Panc1 (cell line): ENCODE measurements at regions not wholly inside any gene's neighbourhood (a gene's known extent, or its start where the extent isn't known, plus 50 kb on each side); places are given as distances from the start of the nearest gene placed in this dataset.

Experiments used
- CTCF ChIP-seq: fragments of 450-650 bp; IDR thresholded peaks from 2 replicates; pipeline ENCODE4 v1.5.1; 2017; ENCODE audit warnings: mild to moderate bottlenecking
- POLR2AphosphoS5 ChIP-seq: IDR thresholded peaks from 2 replicates; pipeline ENCODE4 v1.6.1; 2012; ENCODE audit warnings: mild to moderate bottlenecking, low read depth, low read length, moderate library complexity
- REST ChIP-seq, 2 experiments: IDR thresholded peaks; 2 replicates each; pipeline ENCODE4 v1.6.1; 2011 to 2012; ENCODE audit warnings: low read depth in 2 of 2, control low read depth in 1 of 2, low read length in 1 of 2, mild to moderate bottlenecking in 1 of 2, moderate library complexity in 1 of 2; ENCODE audit not compliant: insufficient read depth in 1 of 2
- SIN3A ChIP-seq: IDR thresholded peaks from 2 replicates; pipeline ENCODE4 v1.6.1; 2012; ENCODE audit warnings: low read depth, mild to moderate bottlenecking, low read length, moderate library complexity, borderline replicate concordance; ENCODE audit not compliant: insufficient read depth

GRCh38 chr2:2845267-2845666, 514.2 kb upstream of the MYT1L start:
- TF ChIP-seq POLR2AphosphoS5 (no peak), CTCF (no peak), REST (IDR thresholded peaks at IDR 0.05; ENCODE audit: insufficient read depth in 1 of 2, low read depth in 2 of 2, low read length in 1 of 2) (no peak), SIN3A (no peak)
